GM12878 (cell line): ENCODE measurements at regions not wholly inside any gene's neighbourhood (a gene's known extent, or its start where the extent isn't known, plus 50 kb on each side); places are given as distances from the start of the nearest gene placed in this dataset.

Experiments
- ATAC-seq: fragments of 200-7000 bp; cut with Tn5 transposase; 3 replicates; pipeline ENCODE4 v1.9.1; 2020; ENCODE audit warnings: mild to moderate bottlenecking, moderate library complexity
- BruUV-seq: library from RNA; stranded (reverse); fragments of 400-500 nt; replicated peaks from 2 replicates; lab custom pipeline; 2021; lab: Mats Ljungman, UMichigan
- CTCF ChIA-PET: fragments of 300-600 bp; sonication (Branson Sonifier 250); formaldehyde crosslinking; extraction: SDS; loops from one replicate; lab custom pipeline; 2021; ENCODE audit warnings: inconsistent platforms; lab: Yijun Ruan, JAX
- POLR2A ChIA-PET: fragments of 350-600 bp; formaldehyde crosslinking; extraction: SDS; loops from one replicate; lab custom pipeline; 2021; ENCODE audit warnings: inconsistent platforms; lab: Charles Lee
- RAD21 ChIA-PET: fragments of 300-600 bp; sonication (Branson Sonifier 250); formaldehyde crosslinking; loops from one replicate; lab custom pipeline; 2023; ENCODE audit warnings: antibody characterized with exemption; ENCODE audit not compliant: unreplicated experiment; lab: Charles Lee
- SMC1A ChIA-PET: fragments of 300-600 bp; sonication (Branson Sonifier 250); formaldehyde crosslinking; loops from one replicate; lab custom pipeline; 2023; ENCODE audit not compliant: unreplicated experiment, uncharacterized antibody; lab: Charles Lee
- DNase-seq: peaks from one replicate; pipeline ENCODE4 v3.0.0-alpha.2; 2011; ENCODE audit warnings: low read depth, low spot score
- FAIRE-seq: peaks from 3 replicates; lab custom pipeline; 2011; peaks lifted over from hg19 to GRCh38; lab: Jason Lieb, UNC
- H2AFZ ChIP-seq: 2 replicates; pipeline ENCODE4 v1.6.0; 2011; ENCODE audit warnings: low read depth, low read length, control low read depth; ENCODE audit not compliant: control insufficient read depth
- H3K27ac ChIP-seq: 2 replicates; pipeline ENCODE4 v1.5.1; 2011; ENCODE audit warnings: control low read depth; ENCODE audit not compliant: control insufficient read depth, insufficient read depth
- H3K27me3 ChIP-seq, 2 experiments: replicated peaks in 1 of 2; 2 replicates each; pipeline versions ENCODE4 v1.6.0 to v1.6.1; 2011; ENCODE audit warnings: low read length in 1 of 2; ENCODE audit not compliant: control insufficient read depth in 2 of 2, insufficient read depth in 2 of 2
- H3K36me3 ChIP-seq, 2 experiments: 2 replicates each; pipeline ENCODE4 v1.5.1; 2011; ENCODE audit warnings: low read length in 1 of 2; ENCODE audit not compliant: control insufficient read depth in 2 of 2, insufficient read depth in 2 of 2
- H3K4me1 ChIP-seq: 2 replicates; pipeline ENCODE4 v1.6.1; 2011; ENCODE audit warnings: mild to moderate bottlenecking, low read length, moderate library complexity, mixed read lengths; ENCODE audit not compliant: control insufficient read depth, insufficient read depth
- H3K4me2 ChIP-seq: 2 replicates; pipeline ENCODE4 v1.6.0; 2011; ENCODE audit warnings: control low read depth; ENCODE audit not compliant: control insufficient read depth, insufficient read depth
- H3K4me3 ChIP-seq: fragments of 200-600 bp; sonication (generic); 2 replicates; pipeline ENCODE4 v1.5.1; 2016
- H3K79me2 ChIP-seq: 2 replicates; pipeline ENCODE4 v1.6.0; 2011; ENCODE audit warnings: low read length; ENCODE audit not compliant: control insufficient read depth, insufficient read depth
- H3K9ac ChIP-seq: 2 replicates; pipeline ENCODE4 v1.8.0; 2011; ENCODE audit warnings: low read length, control low read depth, mixed read lengths; ENCODE audit not compliant: control insufficient read depth, insufficient read depth
- H3K9me3 ChIP-seq: replicated peaks from 3 replicates; pipeline ENCODE4 v1.5.1; 2011; ENCODE audit warnings: mild to moderate bottlenecking, low read length; ENCODE audit not compliant: control insufficient read depth, insufficient read depth
- H4K20me1 ChIP-seq: 2 replicates; pipeline ENCODE4 v1.6.0; 2011; ENCODE audit not compliant: control insufficient read depth, insufficient read depth
- BHLHE40 ChIP-seq, 2 experiments: fragments of 450-650 bp in 1 of 2; IDR thresholded peaks; 2 replicates each; pipeline ENCODE4 v1.6.1; 2011 to 2017; ENCODE audit warnings: low read depth in 2 of 2, borderline replicate concordance in 1 of 2, improper control_type of control experiment in 1 of 2, low read length in 1 of 2, mild to moderate bottlenecking in 1 of 2
- BRCA1 ChIP-seq: IDR thresholded peaks from 2 replicates; pipeline ENCODE4 v1.6.1; 2011; ENCODE audit warnings: low read depth, low read length, improper control_type of control experiment
- ETV6 ChIP-seq, 2 experiments: fragments of 450-650 bp in 1 of 2; IDR thresholded peaks in 1 of 2; conservative IDR thresholded peaks in 1 of 2; 2 replicates each; pipeline ENCODE4 v1.6.1; 2014; ENCODE audit warnings: antibody characterized with exemption in 1 of 2, borderline replicate concordance in 1 of 2, low read depth in 1 of 2, mild to moderate bottlenecking in 1 of 2, moderate library complexity in 1 of 2
- IKZF2 ChIP-seq, 2 experiments: fragments of 450-650 bp; IDR thresholded peaks; 2 replicates each; pipeline ENCODE4 v1.6.1; 2017; ENCODE audit warnings: mild to moderate bottlenecking in 2 of 2, moderate library complexity in 2 of 2
- KDM1A ChIP-seq: fragments of 200-600 bp; sonication (generic); IDR thresholded peaks from 2 replicates; pipeline ENCODE4 v1.6.1; 2016; ENCODE audit warnings: borderline replicate concordance
- LARP7 ChIP-seq: fragments of 450-650 bp; IDR thresholded peaks from 2 replicates; pipeline ENCODE4 v1.6.1; 2017; ENCODE audit warnings: mild to moderate bottlenecking
- MTA3 ChIP-seq: IDR thresholded peaks from 2 replicates; pipeline ENCODE4 v1.6.1; 2012; ENCODE audit warnings: low read length, inconsistent platforms, borderline replicate concordance
- PAX5 ChIP-seq: IDR thresholded peaks from 2 replicates; pipeline ENCODE4 v1.6.1; 2011; ENCODE audit warnings: low read depth, low read length, borderline replicate concordance
- POLR2AphosphoS5 ChIP-seq: IDR thresholded peaks from 2 replicates; pipeline ENCODE4 v1.6.1; 2011; ENCODE audit warnings: mild to moderate bottlenecking, low read length, inconsistent platforms
- RCOR1 ChIP-seq: conservative IDR thresholded peaks from 2 replicates; pipeline ENCODE4 v1.6.1; 2012; ENCODE audit warnings: low read depth, low read length, improper control_type of control experiment
- RELA ChIP-seq: fragments of 450-650 bp; IDR thresholded peaks from 2 replicates; pipeline ENCODE4 v1.8.0; 2014; ENCODE audit warnings: borderline replicate concordance; ENCODE audit not compliant: partially characterized antibody
- RFX5 ChIP-seq: IDR thresholded peaks from 2 replicates; pipeline ENCODE4 v1.6.1; 2011; ENCODE audit warnings: low read depth, low read length, improper control_type of control experiment
- SIX5 ChIP-seq: IDR thresholded peaks from 2 replicates; pipeline ENCODE4 v1.6.1; 2011; ENCODE audit warnings: mild to moderate bottlenecking, low read depth, low read length, moderate library complexity; ENCODE audit not compliant: severe bottlenecking
- SREBF1 ChIP-seq: IDR thresholded peaks from 2 replicates; pipeline ENCODE4 v1.6.1; 2012; ENCODE audit warnings: mild to moderate bottlenecking, low read length
- STAT1 ChIP-seq: fragments of 450-650 bp; conservative IDR thresholded peaks from 2 replicates; pipeline ENCODE4 v1.6.1; 2014; ENCODE audit warnings: antibody characterized with exemption, mild to moderate bottlenecking
- SUPT20H ChIP-seq: IDR thresholded peaks from 2 replicates; pipeline ENCODE4 v1.6.1; 2011; ENCODE audit warnings: low read depth, mild to moderate bottlenecking, low read length, moderate library complexity, borderline replicate concordance; ENCODE audit not compliant: control insufficient read depth
- ZNF622 ChIP-seq: fragments of 450-650 bp; IDR thresholded peaks from 2 replicates; pipeline ENCODE4 v1.6.1; 2017; ENCODE audit warnings: mild to moderate bottlenecking, inconsistent platforms
- WGBS: methylation state at CpG from one replicate; pipeline ENCODE4 v1.1.6; 2016; ENCODE audit warnings: low lambda C conversion rate; ENCODE audit not compliant: insufficient replicate concordance, insufficient coverage; ENCODE audit errors: missing lambda C conversion rate; 5-methylcytosine and 5-hydroxymethylcytosine counted together
- in situ Hi-C: fragments of 300-500 bp; cut with MboI; formaldehyde crosslinking; loops from 9 replicates; pipeline ENCODE4 v1.14.3; 2018; ENCODE audit warnings: mixed read lengths
- intact Hi-C: fragments of 100-400 bp; cut with micrococcal nuclease; formaldehyde crosslinking; loops from one replicate; pipeline ENCODE4 v1.14.2; 2022; ENCODE audit not compliant: unreplicated experiment
- TF ChIP-seq, protein P1 (sequence below): fragments of 450-650 bp; IDR thresholded peaks from 2 replicates; pipeline ENCODE4 v1.6.1; 2014; ENCODE audit warnings: mild to moderate bottlenecking
- TF ChIP-seq, protein P2 (sequence below): fragments of 450-650 bp; IDR thresholded peaks from 2 replicates; pipeline ENCODE4 v1.6.1; 2018; ENCODE audit warnings: borderline replicate concordance, mild to moderate bottlenecking; ENCODE audit not compliant: partially characterized antibody

DNA sequence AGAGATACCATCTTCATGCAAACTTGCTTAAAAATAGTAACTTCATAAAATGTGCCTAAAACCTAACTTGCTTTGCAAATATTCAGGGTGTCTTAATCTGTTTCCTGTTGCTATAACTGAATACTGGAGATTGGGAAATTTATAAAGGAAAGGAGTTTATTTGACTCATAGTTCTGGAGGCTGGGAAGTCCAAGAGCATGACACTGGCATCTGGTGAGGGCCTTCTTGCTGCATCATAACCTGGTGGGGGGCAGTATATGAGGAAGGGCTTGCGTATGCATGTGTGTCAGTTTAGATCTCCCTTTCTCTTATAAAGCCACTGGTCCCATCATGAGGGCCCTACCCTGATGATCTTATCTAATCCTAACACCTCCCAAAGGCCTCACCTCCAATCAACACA, 166.5 kb downstream of the LPIN1 start:
- in situ Hi-C loops (no loop called here), intact Hi-C loops (no loop called here)
- CTCF ChIA-PET, result no interaction called here
- Histone ChIP-seq H3K4me1 (peaks cover 5% of the 10 kb centered on the region; the same call in 1 of the 2 replicates), H3K9ac (no peak overlapping the region), H3K27me3 (no peaks in the 10 kb centered on the region), H3K4me3 (no peak overlapping the region), H3K4me2 (no peak overlapping the region), H4K20me1 (no peaks in the 10 kb centered on the region), H3K79me2 (peaks cover 10% of the 10 kb centered on the region), H3K36me3 (peaks cover 0 to 15% of the 10 kb centered on the region in 2 experiments; a peak in 2 of 4 replicates), H3K27ac (no peak overlapping the region), H2AFZ (no peak overlapping the region), H3K9me3 (peaks cover 10% of the 10 kb centered on the region; the same call in 2 of the 3 replicates)
- 100% methylated on average over 1 of the region's 1 CpG for WGBS
- TF ChIP-seq SREBF1 (no peak), RFX5 (no peak), KDM1A (no peak), RCOR1 (no peak), RELA (no peak), MTA3 (no peak), IKZF2 (IDR thresholded peaks at IDR 0.05) (no peak), LARP7 (no peak), POLR2AphosphoS5 (no peak), BHLHE40 (IDR thresholded peaks at IDR 0.05; ENCODE audit: borderline replicate concordance in 1 of 2, low read depth in 2 of 2, low read length in 1 of 2) (no peak), STAT1 (no peak), SIX5 (no peak), PAX5 (no peak), BRCA1 (no peak), ETV6 (conservative IDR thresholded peaks at IDR 0.05 in 1 of 2, IDR thresholded peaks at IDR 0.05 in 1 of 2; ENCODE audit: borderline replicate concordance in 1 of 2, low read depth in 1 of 2) (no peak), SUPT20H (no peak), ZNF622 (no peak)
- TF ChIP-seq, protein P1, sequence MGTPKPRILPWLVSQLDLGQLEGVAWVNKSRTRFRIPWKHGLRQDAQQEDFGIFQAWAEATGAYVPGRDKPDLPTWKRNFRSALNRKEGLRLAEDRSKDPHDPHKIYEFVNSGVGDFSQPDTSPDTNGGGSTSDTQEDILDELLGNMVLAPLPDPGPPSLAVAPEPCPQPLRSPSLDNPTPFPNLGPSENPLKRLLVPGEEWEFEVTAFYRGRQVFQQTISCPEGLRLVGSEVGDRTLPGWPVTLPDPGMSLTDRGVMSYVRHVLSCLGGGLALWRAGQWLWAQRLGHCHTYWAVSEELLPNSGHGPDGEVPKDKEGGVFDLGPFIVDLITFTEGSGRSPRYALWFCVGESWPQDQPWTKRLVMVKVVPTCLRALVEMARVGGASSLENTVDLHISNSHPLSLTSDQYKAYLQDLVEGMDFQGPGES, result no peak
- TF ChIP-seq, protein P2, sequence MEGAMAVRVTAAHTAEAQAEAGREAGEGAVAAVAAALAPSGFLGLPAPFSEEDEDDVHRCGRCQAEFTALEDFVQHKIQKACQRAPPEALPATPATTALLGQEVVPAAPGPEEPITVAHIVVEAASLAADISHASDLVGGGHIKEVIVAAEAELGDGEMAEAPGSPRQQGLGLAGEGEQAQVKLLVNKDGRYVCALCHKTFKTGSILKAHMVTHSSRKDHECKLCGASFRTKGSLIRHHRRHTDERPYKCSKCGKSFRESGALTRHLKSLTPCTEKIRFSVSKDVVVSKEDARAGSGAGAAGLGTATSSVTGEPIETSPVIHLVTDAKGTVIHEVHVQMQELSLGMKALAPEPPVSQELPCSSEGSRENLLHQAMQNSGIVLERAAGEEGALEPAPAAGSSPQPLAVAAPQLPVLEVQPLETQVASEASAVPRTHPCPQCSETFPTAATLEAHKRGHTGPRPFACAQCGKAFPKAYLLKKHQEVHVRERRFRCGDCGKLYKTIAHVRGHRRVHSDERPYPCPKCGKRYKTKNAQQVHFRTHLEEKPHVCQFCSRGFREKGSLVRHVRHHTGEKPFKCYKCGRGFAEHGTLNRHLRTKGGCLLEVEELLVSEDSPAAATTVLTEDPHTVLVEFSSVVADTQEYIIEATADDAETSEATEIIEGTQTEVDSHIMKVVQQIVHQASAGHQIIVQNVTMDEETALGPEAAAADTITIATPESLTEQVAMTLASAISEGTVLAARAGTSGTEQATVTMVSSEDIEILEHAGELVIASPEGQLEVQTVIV, result no peak
- no peak for ATAC-seq
- FAIRE-seq, result no peak
- RAD21 ChIA-PET, result no interaction called here
- no TSS peak for BruUV-seq
- POLR2A ChIA-PET, result no interaction called here
- SMC1A ChIA-PET, result no interaction called here
- no peak for DNase-seq
